ENCODE measurements at regions not wholly inside any gene's neighbourhood (a gene's known extent, or its start where the extent isn't known, plus 50 kb on each side); places are given as distances from the start of the nearest gene placed in this dataset.
A peak's percentile ranks its signal among the peaks of the same experiment; 100 is the strongest.
"Not testable (repeated sequence)": the region's sequence is repeated elsewhere in the genome, so short reads cannot be mapped to it uniquely, and the experiment has no call there.

DNA sequence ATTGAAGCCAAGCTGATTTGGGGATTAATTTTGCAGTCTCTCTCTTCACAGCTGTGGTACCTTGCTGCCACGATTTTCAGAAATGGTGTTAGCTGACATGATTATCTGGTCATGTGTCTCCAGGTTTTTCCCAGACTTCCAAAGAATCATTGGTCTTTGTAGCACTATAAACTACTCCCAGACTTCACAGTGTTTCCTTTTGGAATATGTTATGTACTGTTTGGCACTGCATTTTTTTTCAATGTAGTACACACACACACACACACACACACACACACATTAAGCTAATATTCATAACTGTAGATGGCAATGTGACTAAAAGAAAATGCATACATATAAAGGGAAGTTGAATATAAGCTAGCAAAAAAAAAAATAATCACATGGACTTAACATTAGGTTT is 856.6 kb upstream of the SPRY2 start:
- no peak for DNase-seq

- no peak for DNase-seq
Measured at GRCh38 chr13:81194362-81194761, 853.4 kb upstream of the SPRY2 start.

GRCh38 chr13:81184556-81185265 is 843.8 kb upstream of the SPRY2 start:
- no peak for DNase-seq

- peak; percentile 45 for DNase-seq
Measured at GRCh38 chr13:81172603-81173002, 831.7 kb upstream of the SPRY2 start.

DNA sequence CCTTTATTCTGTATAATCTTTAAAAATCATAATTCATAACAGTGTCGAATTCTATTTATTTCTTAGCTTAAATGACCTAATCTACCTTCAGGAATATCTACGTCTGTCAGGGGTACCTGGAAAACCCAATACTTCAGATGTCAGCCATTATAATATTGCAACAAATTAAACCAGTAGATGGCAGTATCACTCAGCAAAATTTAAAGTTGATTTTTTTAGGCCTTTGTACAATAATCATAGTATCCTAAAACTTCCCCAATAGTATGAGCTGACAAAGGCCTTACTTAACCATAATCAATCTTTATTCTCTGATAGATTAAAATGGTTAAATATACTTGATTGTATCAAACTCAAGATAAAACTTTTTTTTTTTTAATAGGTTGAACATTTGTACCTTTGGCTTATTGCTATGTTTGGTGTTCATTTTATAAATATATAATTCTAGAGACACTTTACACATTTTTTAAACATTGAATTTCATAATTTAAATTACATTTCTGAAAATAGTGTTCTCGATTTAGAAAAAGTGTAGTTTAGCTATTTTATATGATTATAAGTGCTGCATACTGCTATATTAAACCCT is 830.2 kb upstream of the SPRY2 start:
- DNase-seq, result peak; percentile 71

DNA sequence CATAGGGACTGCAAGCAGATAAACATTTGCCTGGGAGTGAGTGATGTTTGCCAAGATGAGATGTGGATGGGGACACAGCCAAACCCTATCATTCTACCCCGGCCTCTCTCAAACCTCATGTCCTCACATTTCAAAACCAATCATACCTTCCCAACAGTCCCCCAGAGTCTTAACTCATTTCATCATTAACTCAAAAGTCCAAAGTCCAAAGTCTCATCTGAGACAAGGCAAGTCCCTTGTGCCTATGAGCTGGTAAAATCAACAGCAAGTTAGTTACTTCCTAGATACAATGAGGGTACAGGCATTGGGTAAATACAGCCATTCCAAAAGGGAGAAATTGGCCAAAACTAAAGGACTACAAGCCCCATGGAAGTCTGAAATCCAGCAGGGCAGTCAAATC is 822.9 kb upstream of the SPRY2 start:
- DNase-seq, result not testable (repeated sequence)

DNA sequence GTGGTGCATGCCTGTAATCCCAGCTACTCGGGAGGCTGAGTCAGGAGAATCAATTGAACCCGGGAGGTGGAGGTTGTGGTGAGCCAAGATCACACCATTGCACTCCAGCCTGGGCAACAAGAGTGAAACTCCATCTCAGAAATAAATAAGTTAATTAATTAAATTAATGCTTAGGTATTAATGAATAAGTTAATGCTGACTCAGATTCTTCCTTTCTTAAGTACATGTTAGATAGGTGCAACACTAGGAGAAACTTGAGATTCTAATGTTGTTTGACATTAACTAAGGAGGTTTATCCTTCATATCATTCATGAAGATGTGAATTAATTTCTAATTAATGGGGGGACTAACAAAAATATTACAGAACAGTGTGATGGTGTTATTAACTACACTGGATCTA is 812.6 kb upstream of the SPRY2 start:
- DNase-seq, result no peak

DNA sequence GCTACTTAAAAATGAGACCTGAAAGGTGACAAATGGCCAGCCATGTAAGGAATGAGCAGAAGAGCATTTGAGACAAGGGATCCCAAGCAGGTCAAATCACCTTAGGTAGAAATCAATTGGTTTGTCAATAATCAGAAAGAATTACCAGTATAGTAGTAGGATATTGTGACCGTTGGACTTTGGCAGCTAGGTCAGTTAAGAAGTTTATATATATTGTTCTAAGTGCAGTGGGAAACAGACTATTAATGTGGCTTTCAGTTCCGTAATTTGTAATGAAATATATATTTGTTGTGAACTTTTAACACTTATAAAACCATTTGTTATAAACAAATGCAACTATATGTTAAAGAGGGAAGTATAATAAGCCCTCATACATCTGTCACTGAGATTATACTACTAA is 807.9 kb upstream of the SPRY2 start:
- no peak for DNase-seq

GRCh38 chr13:81146576-81146975 is 805.6 kb upstream of the SPRY2 start:
- not testable (repeated sequence) for DNase-seq

DNA sequence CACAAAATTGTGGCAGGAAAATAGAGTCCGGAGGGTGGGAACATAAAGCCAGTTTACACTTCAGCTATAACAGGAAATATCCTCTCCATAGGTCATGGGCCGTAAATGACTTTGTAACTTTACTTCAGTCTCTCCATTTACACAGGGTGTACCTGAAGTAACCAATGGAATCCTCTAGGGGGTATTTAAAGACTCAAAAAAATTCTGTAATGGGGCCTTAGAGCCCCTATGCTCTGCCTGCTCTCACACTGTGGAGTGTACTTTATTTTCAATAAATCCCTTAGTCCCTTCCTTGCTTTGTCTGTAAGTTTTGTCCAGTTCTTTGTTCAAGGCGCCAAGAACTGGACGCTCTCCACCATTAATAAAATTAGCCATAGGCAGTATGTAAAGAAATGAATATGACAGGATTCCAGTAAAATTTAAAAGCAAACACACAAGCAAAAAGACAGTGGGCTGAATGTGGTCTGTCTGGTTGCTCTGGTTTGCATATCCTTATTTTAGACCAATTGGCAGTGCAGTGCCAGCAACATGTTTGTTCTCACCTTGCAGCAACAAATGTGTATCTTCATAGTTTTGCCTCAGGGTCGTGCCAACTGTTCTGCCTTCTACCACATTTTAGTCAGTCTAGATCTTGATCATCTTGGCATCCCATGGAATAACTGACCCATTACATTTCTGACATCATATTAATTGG is 801.5 kb upstream of the SPRY2 start:
- DNase-seq, result no peak

DNA sequence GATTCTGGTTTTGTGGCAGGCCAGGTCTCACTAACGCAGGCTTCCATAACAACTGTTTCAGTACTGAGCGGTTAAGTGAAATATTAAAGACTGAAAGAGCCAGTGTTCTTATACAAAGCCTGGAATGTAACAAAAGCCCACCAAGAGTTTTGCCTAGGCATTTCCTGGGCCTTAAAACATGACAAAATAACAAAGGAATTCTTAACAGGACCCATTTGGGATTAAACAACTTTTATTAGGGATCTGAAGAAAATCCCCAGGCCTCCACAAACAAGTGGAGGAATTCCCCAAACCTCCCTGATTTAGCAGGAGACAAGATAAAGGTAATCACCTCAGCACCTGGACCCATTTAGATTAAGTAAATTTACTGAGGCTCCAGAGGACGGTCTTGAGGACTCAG is 799.7 kb upstream of the SPRY2 start:
- DNase-seq, result no peak

- no peak for DNase-seq
Measured at GRCh38 chr13:81139987-81140386, 799.1 kb upstream of the SPRY2 start.

DNA sequence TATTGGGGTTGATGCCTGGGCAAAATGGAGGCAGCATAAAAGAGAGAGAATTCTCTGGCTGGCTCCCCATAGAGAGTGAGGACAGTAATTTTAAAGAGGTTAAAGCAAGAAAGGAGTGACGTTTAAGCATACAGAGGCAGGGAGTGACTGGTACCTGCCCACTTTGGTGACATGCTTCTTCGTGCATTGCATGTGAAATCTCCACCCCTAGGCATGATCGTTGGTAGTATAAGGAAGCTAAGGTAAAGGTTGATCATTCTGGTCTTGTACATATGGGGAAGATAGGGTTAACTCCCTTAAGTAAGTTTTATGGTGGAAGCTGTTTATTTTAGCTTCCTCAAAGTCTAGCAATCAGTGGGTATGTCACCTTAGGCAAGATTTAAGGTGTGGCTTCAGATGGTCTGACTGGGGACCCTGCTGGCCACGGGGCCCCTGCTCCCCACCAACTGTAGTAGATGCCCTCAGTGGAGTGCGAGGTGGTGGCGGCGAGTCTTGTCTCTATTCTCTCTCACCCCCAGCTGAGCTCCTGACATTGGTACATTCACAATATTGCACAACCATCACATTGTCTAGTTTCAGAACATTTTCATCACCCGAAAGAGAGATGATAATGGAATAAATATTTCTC is 797.5 kb upstream of the SPRY2 start:
- DNase-seq, result no peak

- no peak for DNase-seq
Measured at GRCh38 chr13:81133066-81133465, 792.1 kb upstream of the SPRY2 start.

DNA sequence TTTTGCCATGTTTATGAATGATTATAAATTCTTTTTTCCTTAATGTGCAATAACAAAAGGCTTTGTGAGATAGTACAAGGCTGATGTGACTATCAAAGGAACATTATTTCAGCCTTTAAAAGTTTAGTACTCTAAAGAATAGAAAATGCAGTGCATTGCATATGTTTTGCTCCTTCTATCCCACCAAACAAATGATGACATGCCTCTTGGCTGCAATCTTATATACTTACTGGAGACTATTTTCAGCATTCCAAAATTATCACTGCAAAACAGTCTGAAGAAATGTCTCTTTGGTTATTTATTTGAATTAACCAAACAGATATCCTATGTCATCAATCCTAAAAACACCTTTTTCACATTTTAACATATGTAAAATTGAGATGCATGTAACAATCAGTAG is 776.5 kb upstream of the SPRY2 start:
- no peak for DNase-seq

- no peak for DNase-seq
Measured at GRCh38 chr13:81116461-81117282, 775.7 kb upstream of the SPRY2 start.

DNA sequence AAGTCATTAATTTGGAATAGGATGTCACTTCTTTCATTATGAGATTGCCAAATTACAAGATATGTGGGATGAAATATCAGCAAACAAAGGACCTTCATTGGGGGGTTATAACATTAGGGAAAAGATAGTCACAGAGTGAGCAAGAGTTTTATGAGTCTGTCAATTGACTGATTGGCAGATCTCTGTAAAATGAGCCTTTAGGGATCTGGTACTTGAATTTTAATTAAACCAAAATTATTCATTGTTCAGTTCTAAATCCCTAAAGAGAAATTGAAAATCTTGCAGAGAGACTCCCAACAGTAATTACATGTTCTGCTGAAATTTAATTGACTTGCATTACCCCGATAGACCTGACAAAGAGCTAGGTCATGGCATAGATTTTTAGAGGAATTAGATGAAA is 768.1 kb upstream of the SPRY2 start:
- no peak for DNase-seq

GRCh38 chr13:81106348-81106747 is 765.4 kb upstream of the SPRY2 start:
- no peak for DNase-seq

GRCh38 chr13:81104035-81104715 is 763.2 kb upstream of the SPRY2 start:
- DNase-seq, result no peak

- DNase-seq, result not testable (repeated sequence)
Measured at GRCh38 chr13:81102066-81102465, 761.1 kb upstream of the SPRY2 start.

GRCh38 chr13:81089371-81090157 is 748.6 kb upstream of the SPRY2 start:
- DNase-seq, result no peak

Data from NCI-H1092 treated with DMSO at 0.1 percent for 48 hours (cell line).